ENCODE measurements at regions not wholly inside any gene's neighbourhood (a gene's known extent, or its start where the extent isn't known, plus 50 kb on each side); places are given as distances from the start of the nearest gene placed in this dataset.

- intact Hi-C loops (cut with DNase I), result no loop called here
- DNase-seq, result no peak
- no peak for ATAC-seq (ENCODE audit: poor library complexity)
Observed at GRCh38 chr12:42960087-42960527, 370.6 kb upstream of the PRICKLE1 start.

- DNase-seq, result no peak
- intact Hi-C loops (cut with DNase I), result no loop called here
- peak; percentile 65 for ATAC-seq (ENCODE audit: poor library complexity)
Observed at GRCh38 chr12:42958291-42958674, 368.7 kb upstream of the PRICKLE1 start.

- DNase-seq (no peak), ATAC-seq (ENCODE audit: poor library complexity) (no peak)
- intact Hi-C loops (cut with DNase I), result no loop called here
Observed at GRCh38 chr12:42957561-42958290, 368.2 kb upstream of the PRICKLE1 start.

GRCh38 chr12:42957136-42957535 lies 367.6 kb upstream of the PRICKLE1 start:
- DNase-seq, result peak; percentile 43
- ATAC-seq (ENCODE audit: poor library complexity), result peak; percentile 71
- intact Hi-C loops (cut with DNase I), result no loop called here

- DNase-seq (no peak), ATAC-seq (ENCODE audit: poor library complexity) (no peak)
- intact Hi-C loops (cut with DNase I), result no loop called here
Observed at GRCh38 chr12:42953021-42953420, 363.5 kb upstream of the PRICKLE1 start.

GRCh38 chr12:42946871-42947381 lies 357.4 kb upstream of the PRICKLE1 start:
- DNase-seq, result no peak
- ATAC-seq (ENCODE audit: poor library complexity), result no peak
- intact Hi-C loops (cut with DNase I), result no loop called here

GRCh38 chr12:42945927-42946326 lies 356.4 kb upstream of the PRICKLE1 start:
- DNase-seq (no peak), ATAC-seq (ENCODE audit: poor library complexity) (no peak)
- intact Hi-C loops (cut with DNase I), result no loop called here

GRCh38 chr12:42944516-42944915 lies 355.0 kb upstream of the PRICKLE1 start:
- intact Hi-C loops (cut with DNase I), result no loop called here
- ATAC-seq (ENCODE audit: poor library complexity) (no peak), DNase-seq (no peak)

- ATAC-seq (ENCODE audit: poor library complexity) (no peak), DNase-seq (no peak)
- intact Hi-C loops (cut with DNase I), result no loop called here
Observed at GRCh38 chr12:42936991-42937390, 347.4 kb upstream of the PRICKLE1 start.

GRCh38 chr12:42936260-42936659 lies 346.7 kb upstream of the PRICKLE1 start:
- DNase-seq, result no peak
- no peak for ATAC-seq (ENCODE audit: poor library complexity)
- intact Hi-C loops (cut with DNase I), result no loop called here

- intact Hi-C loops (cut with DNase I), result no loop called here
- DNase-seq (no peak), ATAC-seq (ENCODE audit: poor library complexity) (no peak)
Observed at GRCh38 chr12:42935756-42936155, 346.2 kb upstream of the PRICKLE1 start.

GRCh38 chr12:42935090-42935489 lies 345.5 kb upstream of the PRICKLE1 start:
- intact Hi-C loops (cut with DNase I), result no loop called here

GRCh38 chr12:42933461-42934081 lies 344.0 kb upstream of the PRICKLE1 start:
- intact Hi-C loops (cut with DNase I), result no loop called here
- no peak for DNase-seq
- no peak for ATAC-seq (ENCODE audit: poor library complexity)

More at GRCh38 chr12:42935090-42935489, 345.5 kb upstream of the PRICKLE1 start:
- ATAC-seq (ENCODE audit: poor library complexity) (no peak), DNase-seq (no peak)

- intact Hi-C loops (cut with DNase I), result no loop called here
- DNase-seq, result no peak
- no peak for ATAC-seq (ENCODE audit: poor library complexity)
Observed at GRCh38 chr12:42932936-42933335, 343.4 kb upstream of the PRICKLE1 start.

- DNase-seq, result no peak
- ATAC-seq (ENCODE audit: poor library complexity), result no peak
- intact Hi-C loops (cut with DNase I), result no loop called here
Observed at GRCh38 chr12:42926232-42926631, 336.7 kb upstream of the PRICKLE1 start.

GRCh38 chr12:42924482-42924881 lies 334.9 kb upstream of the PRICKLE1 start:
- intact Hi-C loops (cut with DNase I), result no loop called here
- ATAC-seq (ENCODE audit: poor library complexity), result peak; percentile 57
- no peak for DNase-seq

- DNase-seq, result no peak
- peak; percentile 85 for ATAC-seq (ENCODE audit: poor library complexity)
- intact Hi-C loops (cut with DNase I), result no loop called here
Observed at GRCh38 chr12:42923583-42923982, 334.0 kb upstream of the PRICKLE1 start.

GRCh38 chr12:42923156-42923555 lies 333.6 kb upstream of the PRICKLE1 start:
- ATAC-seq (ENCODE audit: poor library complexity), result no peak
- no peak for DNase-seq
- intact Hi-C loops (cut with DNase I), result no loop called here

GRCh38 chr12:42922505-42922850 lies 332.9 kb upstream of the PRICKLE1 start:
- ATAC-seq (ENCODE audit: poor library complexity), result no peak
- intact Hi-C loops (cut with DNase I), result no loop called here
- no peak for DNase-seq

GRCh38 chr12:42921741-42922504 lies 332.4 kb upstream of the PRICKLE1 start:
- intact Hi-C loops (cut with DNase I), result no loop called here
- ATAC-seq (ENCODE audit: poor library complexity) (no peak), DNase-seq (no peak)

All from Right ventricle myocardium superior (tissue), 1 donor.